Colonic mucosa (tissue), 4 donors: ENCODE measurements at regions not wholly inside any gene's neighbourhood (a gene's known extent, or its start where the extent isn't known, plus 50 kb on each side); places are given as distances from the start of the nearest gene placed in this dataset.

Source experiments
- DNase-seq: peaks from one replicate; pipeline ENCODE4 v3.0.0-alpha.2; 2020
- H3K27ac ChIP-seq: fragments of 200-600 bp; one replicate; pipeline ENCODE4 v1.8.0; 2021
- H3K27me3 ChIP-seq: fragments of 200-600 bp; one replicate; pipeline ENCODE4 v1.8.0; 2021
- H3K36me3 ChIP-seq: fragments of 200-600 bp; one replicate; pipeline ENCODE4 v1.8.0; 2021
- H3K4me1 ChIP-seq: fragments of 200-600 bp; one replicate; pipeline ENCODE4 v1.8.0; 2021; ENCODE audit warnings: mild to moderate bottlenecking
- H3K4me3 ChIP-seq: fragments of 200-600 bp; one replicate; pipeline ENCODE4 v1.8.0; 2021
- H3K9ac ChIP-seq, 2 donors: one replicate each; pipeline ENCODE4 v1.7.0; 2013; ENCODE audit warnings: control low read depth in 2 of 2, low read depth in 2 of 2, low read length in 2 of 2
- H3K9me3 ChIP-seq: fragments of 200-600 bp; one replicate; pipeline ENCODE4 v1.8.0; 2021
- intact Hi-C: fragments of 100-400 bp; cut with DNase I; formaldehyde crosslinking; loops from one replicate; pipeline ENCODE4 v1.14.1; 2022
- TF ChIP-seq, protein P1 (sequence below): fragments of 200-600 bp; IDR thresholded peaks from one replicate; pipeline ENCODE4 v1.8.0; 2022; ENCODE audit warnings: antibody characterized with exemption, mild to moderate bottlenecking
- donor health status: healthy.
- donor health status: DM: no; HTN: no; CAD: no.
- donor health status: DM: no; HTN: no; CAD: no.

DNA sequence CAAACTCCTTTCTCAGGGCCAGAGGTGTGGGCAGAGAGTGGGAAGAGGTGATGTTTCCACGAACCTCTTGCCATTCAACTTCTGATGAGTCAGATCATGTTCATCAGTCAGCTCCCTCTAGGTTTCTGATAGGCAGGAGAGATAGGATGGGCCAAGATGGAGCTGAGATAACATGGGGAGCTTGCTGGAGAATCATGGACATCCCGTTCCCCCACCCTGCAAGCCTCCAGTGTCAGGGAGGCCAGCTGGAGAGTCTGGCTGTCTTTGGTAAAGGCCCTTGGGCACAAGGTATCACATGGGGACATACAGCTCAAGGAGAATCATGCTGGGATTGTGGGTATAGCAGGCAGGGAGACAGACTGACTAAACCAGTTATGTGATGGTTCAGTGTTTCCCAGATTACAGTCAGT lies 136.0 kb upstream of the IRX3 start:
- Histone ChIP-seq H3K9me3 (no peaks in the 10 kb centered on the region), H3K27ac (no peak overlapping the region), H3K9ac (no peak overlapping the region), H3K4me3 (no peak overlapping the region), H3K36me3 (no peaks in the 10 kb centered on the region), H3K27me3 (no peaks in the 10 kb centered on the region), H3K4me1 (no peaks in the 10 kb centered on the region)
- DNase-seq = no peak
- intact Hi-C loops = no loop called here
- TF ChIP-seq, protein P1, sequence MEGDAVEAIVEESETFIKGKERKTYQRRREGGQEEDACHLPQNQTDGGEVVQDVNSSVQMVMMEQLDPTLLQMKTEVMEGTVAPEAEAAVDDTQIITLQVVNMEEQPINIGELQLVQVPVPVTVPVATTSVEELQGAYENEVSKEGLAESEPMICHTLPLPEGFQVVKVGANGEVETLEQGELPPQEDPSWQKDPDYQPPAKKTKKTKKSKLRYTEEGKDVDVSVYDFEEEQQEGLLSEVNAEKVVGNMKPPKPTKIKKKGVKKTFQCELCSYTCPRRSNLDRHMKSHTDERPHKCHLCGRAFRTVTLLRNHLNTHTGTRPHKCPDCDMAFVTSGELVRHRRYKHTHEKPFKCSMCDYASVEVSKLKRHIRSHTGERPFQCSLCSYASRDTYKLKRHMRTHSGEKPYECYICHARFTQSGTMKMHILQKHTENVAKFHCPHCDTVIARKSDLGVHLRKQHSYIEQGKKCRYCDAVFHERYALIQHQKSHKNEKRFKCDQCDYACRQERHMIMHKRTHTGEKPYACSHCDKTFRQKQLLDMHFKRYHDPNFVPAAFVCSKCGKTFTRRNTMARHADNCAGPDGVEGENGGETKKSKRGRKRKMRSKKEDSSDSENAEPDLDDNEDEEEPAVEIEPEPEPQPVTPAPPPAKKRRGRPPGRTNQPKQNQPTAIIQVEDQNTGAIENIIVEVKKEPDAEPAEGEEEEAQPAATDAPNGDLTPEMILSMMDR = no peak

DNA sequence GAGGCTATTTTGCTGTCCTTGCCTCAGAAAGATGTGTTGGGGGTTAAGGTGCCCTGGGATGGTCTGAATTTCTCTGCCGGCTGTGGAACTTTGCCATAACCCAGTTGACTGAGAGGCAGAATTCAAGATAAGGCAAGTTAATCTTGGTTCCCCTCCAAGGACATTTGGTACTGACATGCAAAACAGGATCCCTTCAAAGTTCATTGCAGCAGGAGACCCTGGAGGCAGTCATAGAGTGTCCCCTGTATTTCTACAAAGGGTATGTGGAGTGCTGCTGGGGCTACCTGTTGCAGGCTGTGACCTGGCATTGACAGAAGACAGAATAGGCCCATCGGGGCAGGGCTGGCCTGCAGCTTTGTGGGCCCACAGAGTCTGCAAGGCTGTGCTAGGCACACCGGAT lies 135.6 kb upstream of the IRX3 start:
- no peaks in the 10 kb centered on the region for H3K9me3 ChIP-seq
- no peak overlapping the region for H3K4me3 ChIP-seq
- no peaks in the 10 kb centered on the region for H3K27me3 ChIP-seq
- no peaks in the 10 kb centered on the region for H3K36me3 ChIP-seq
- no peak overlapping the region for H3K9ac ChIP-seq
- no peak for DNase-seq
- H3K4me1 ChIP-seq = no peaks in the 10 kb centered on the region
- H3K27ac ChIP-seq = no peak overlapping the region
- TF ChIP-seq, protein P1 = no peak
- intact Hi-C loops = no loop called here

DNA sequence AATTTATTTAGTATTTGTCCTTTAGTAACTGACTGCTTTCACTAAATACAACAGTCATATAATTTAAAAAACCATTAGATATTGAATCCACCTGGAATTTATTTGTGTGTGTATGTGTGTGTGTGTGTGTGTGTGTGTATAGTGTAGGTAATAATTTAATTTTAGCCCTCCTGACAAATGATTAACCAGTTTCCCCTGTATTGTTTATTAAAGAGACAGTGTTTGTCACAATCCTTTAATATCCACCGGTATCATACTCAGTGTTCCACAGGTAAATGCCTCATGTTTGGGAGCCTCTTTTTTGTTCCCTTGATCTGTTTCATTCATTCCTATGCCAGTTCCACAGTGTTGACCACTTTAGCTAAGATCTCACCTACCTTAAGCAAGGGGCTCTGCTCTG lies 134.6 kb upstream of the IRX3 start:
- intact Hi-C loops = no loop called here
- H3K4me1 ChIP-seq = no peaks in the 10 kb centered on the region
- H3K9ac ChIP-seq = no peak overlapping the region

DNA sequence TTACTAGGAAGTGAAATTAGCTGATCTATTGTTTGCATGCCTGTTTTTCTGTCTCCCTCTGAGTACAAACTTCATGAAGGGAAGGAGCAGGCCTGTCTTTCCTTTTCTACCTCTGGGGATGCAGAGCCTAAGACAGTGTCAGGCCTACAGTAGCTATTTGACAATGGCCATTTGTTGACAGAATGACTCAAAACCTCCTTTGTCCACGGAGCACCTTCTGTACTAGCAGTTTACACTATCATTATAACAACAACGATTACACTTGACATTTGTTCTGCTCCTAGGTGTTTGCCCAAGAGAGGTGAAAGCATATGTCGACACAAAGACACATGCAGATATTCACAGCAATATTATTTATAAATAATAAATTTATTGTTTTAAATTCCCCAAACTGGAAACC lies 132.3 kb upstream of the IRX3 start:
- intact Hi-C loops = no loop called here
- TF ChIP-seq, protein P1 = no peak
- no peak for DNase-seq

More for the DNA sequence above, 134.6 kb upstream of the IRX3 start:
- Histone ChIP-seq H3K9me3 (no peaks in the 10 kb centered on the region), H3K4me3 (no peak overlapping the region), H3K36me3 (no peaks in the 10 kb centered on the region), H3K27ac (no peak overlapping the region), H3K27me3 (no peaks in the 10 kb centered on the region)
- no peak for DNase-seq
- TF ChIP-seq, protein P1 = no peak

DNA sequence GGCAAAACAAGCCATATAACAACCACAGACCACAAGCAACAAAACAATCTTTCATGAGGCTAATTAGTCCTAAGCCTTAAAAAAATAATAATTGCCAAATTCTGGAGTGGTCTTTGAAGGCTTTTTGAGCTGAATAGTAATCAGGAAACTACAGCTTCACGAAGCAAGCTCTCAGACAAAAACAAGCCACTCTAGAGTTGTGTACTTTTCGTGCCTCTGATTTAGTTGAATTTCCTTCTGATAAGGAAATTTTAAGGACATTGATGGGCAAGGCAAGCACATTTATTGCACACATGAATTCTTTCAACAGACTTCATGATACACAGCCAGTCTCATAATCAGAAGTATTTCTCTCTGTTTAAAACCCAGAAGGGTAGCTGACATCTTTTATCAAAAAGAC lies 130.8 kb upstream of the IRX3 start:
- H3K36me3 ChIP-seq = no peaks in the 10 kb centered on the region
- H3K9ac ChIP-seq = no peak overlapping the region
- no peak overlapping the region for H3K4me3 ChIP-seq
- DNase-seq = no peak
- H3K9me3 ChIP-seq = no peaks in the 10 kb centered on the region
- no peaks in the 10 kb centered on the region for H3K27me3 ChIP-seq
- TF ChIP-seq, protein P1 = no peak
- intact Hi-C loops = no loop called here
- no peaks in the 10 kb centered on the region for H3K4me1 ChIP-seq
- H3K27ac ChIP-seq = no peak overlapping the region

More for the DNA sequence above, 132.3 kb upstream of the IRX3 start:
- no peaks in the 10 kb centered on the region for H3K4me1 ChIP-seq
- H3K27ac ChIP-seq = no peak overlapping the region
- H3K4me3 ChIP-seq = no peak overlapping the region
- H3K9ac ChIP-seq = no peak overlapping the region
- H3K9me3 ChIP-seq = no peaks in the 10 kb centered on the region
- H3K36me3 ChIP-seq = no peaks in the 10 kb centered on the region
- no peaks in the 10 kb centered on the region for H3K27me3 ChIP-seq

DNA sequence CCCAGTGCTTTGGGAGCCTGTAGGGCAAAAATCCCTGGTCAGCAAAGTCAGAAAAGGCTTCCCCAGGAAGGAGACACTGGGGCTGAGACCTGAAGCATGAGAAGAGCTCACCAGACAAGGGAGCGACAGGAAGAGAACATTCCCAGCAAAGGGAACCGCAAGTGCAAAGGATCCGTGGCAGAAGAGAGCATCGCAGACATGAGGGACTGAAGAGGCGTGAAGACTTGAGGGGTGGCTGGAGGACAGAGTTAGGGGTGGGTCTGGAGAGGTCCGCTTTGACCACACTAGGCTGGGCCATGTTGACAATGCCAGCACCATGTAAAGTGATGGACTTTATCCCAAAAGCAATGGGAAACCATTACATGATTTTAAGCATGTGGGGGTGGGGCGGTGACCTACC lies 128.1 kb upstream of the IRX3 start:
- Histone ChIP-seq H3K4me1 (no peaks in the 10 kb centered on the region), H3K27ac (no peak overlapping the region), H3K9me3 (no peaks in the 10 kb centered on the region), H3K9ac (no peak overlapping the region), H3K36me3 (no peaks in the 10 kb centered on the region), H3K4me3 (no peak overlapping the region), H3K27me3 (no peaks in the 10 kb centered on the region)
- intact Hi-C loops = no loop called here
- TF ChIP-seq, protein P1 = no peak
- no peak for DNase-seq
